HEK293 (cell line): ENCODE measurements at regions not wholly inside any gene's neighbourhood (a gene's known extent, or its start where the extent isn't known, plus 50 kb on each side); places are given as distances from the start of the nearest gene placed in this dataset.

ENCODE experiments used
- CTCF ChIA-PET: fragments of 350-600 bp; formaldehyde crosslinking; extraction: SDS; loops from one replicate; lab custom pipeline; 2021; ENCODE audit warnings: antibody characterized with exemption; lab: Yijun Ruan, JAX
- POLR2A ChIA-PET: fragments of 300-600 bp; formaldehyde crosslinking; extraction: SDS; loops from one replicate; lab custom pipeline; 2020; ENCODE audit warnings: antibody characterized with exemption, inconsistent platforms; lab: Yijun Ruan, JAX
- H3K27ac ChIP-seq: fragments of 200-500 bp; sonication (Bioruptor generic); 2 replicates; pipeline ENCODE4 v1.5.1; 2014; ENCODE audit warnings: low read depth, low read length, control low read depth, inconsistent platforms; ENCODE audit errors: extremely low read depth
- H3K36me3 ChIP-seq, 2 experiments: fragments of 200-500 bp in 1 of 2; sonication (Bioruptor generic) in 1 of 2; 1 replicate in 1 of 2; 2 replicates in 1 of 2; pipeline ENCODE4 v1.5.1; 2014 to 2017; ENCODE audit warnings: inconsistent platforms in 2 of 2, low read length in 2 of 2; ENCODE audit not compliant: control insufficient read depth in 2 of 2, insufficient read depth in 1 of 2
- H3K4me1 ChIP-seq: fragments of 200-500 bp; sonication (Bioruptor generic); 2 replicates; pipeline ENCODE4 v1.5.1; 2014; ENCODE audit warnings: mild to moderate bottlenecking, low read length, inconsistent platforms; ENCODE audit not compliant: control insufficient read depth, insufficient read depth
- H3K4me3 ChIP-seq: 2 replicates; pipeline ENCODE4 v1.5.1; 2011; ENCODE audit warnings: low read depth, mild to moderate bottlenecking, control low read depth, low read length, moderate library complexity
- H3K9me3 ChIP-seq: fragments of 200-500 bp; sonication (Bioruptor generic); 2 replicates; pipeline ENCODE4 v1.5.1; 2014; ENCODE audit warnings: low read depth, low read length, inconsistent platforms; ENCODE audit not compliant: control insufficient read depth, insufficient read depth
- HOXC10 ChIP-seq: sonication (generic); formaldehyde crosslinking; IDR thresholded peaks from 2 replicates; pipeline ENCODE4 v1.8.1; 2023; ENCODE audit warnings: mild to moderate bottlenecking, missing genetic modification reagents
- ZNF155 ChIP-seq: fragments of 450-650 bp; formaldehyde crosslinking; IDR thresholded peaks from 2 replicates; pipeline ENCODE4 v1.5.1; 2016; ENCODE audit warnings: missing biosample characterization, missing genetic modification characterization
- ZNF175 ChIP-seq: fragments of 450-650 bp; formaldehyde crosslinking; IDR thresholded peaks from 2 replicates; pipeline ENCODE4 v1.5.1; 2016; ENCODE audit warnings: missing biosample characterization, missing genetic modification characterization
- ZNF501 ChIP-seq: fragments of 450-650 bp; formaldehyde crosslinking; IDR thresholded peaks from 2 replicates; pipeline ENCODE4 v1.5.1; 2016; ENCODE audit warnings: missing biosample characterization, missing genetic modification characterization
- ZNF514 ChIP-seq: fragments of 450-650 bp; formaldehyde crosslinking; IDR thresholded peaks from 2 replicates; pipeline ENCODE4 v1.5.1; 2016; ENCODE audit warnings: missing biosample characterization, missing genetic modification characterization
- ZNF548 ChIP-seq: fragments of 450-650 bp; formaldehyde crosslinking; IDR thresholded peaks from 2 replicates; pipeline ENCODE4 v1.5.1; 2016; ENCODE audit warnings: missing biosample characterization, missing genetic modification characterization
- ZNF555 ChIP-seq: fragments of 450-650 bp; formaldehyde crosslinking; conservative IDR thresholded peaks from 2 replicates; pipeline ENCODE4 v1.5.1; 2017; ENCODE audit warnings: missing biosample characterization, mild to moderate bottlenecking, missing genetic modification characterization, inconsistent platforms
- ZNF626 ChIP-seq: fragments of 450-650 bp; sonication (Bioruptor Pico); formaldehyde crosslinking; IDR thresholded peaks from 2 replicates; pipeline ENCODE4 v1.5.1; 2018; ENCODE audit warnings: missing biosample characterization, missing genetic modification characterization, inconsistent platforms
- TF ChIP-seq, protein P1 (sequence below): fragments of 450-650 bp; formaldehyde crosslinking; IDR thresholded peaks from 2 replicates; pipeline ENCODE4 v1.5.1; 2016; ENCODE audit warnings: missing biosample characterization, missing genetic modification characterization

DNA sequence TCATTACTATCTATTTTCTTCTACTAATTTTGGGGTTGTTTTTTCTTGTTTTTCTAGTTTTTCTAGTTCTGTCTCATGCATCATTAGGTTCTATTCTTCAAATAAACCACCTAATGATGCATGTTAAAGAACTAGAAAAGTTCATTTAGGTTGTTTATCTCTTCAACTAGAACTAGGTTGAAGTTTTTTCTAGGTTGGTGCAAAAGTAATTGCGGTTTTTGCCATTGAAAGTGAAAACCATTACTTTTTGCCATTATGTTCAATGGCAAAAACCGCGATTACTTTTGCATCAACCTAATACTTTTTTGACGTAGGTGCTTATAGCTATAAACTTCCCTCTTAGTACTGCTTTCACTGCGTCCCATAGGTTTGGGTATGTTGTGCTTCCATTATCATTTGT, 64.4 kb upstream of the SLC7A3 start (continued):
- TF ChIP-seq, protein P1, sequence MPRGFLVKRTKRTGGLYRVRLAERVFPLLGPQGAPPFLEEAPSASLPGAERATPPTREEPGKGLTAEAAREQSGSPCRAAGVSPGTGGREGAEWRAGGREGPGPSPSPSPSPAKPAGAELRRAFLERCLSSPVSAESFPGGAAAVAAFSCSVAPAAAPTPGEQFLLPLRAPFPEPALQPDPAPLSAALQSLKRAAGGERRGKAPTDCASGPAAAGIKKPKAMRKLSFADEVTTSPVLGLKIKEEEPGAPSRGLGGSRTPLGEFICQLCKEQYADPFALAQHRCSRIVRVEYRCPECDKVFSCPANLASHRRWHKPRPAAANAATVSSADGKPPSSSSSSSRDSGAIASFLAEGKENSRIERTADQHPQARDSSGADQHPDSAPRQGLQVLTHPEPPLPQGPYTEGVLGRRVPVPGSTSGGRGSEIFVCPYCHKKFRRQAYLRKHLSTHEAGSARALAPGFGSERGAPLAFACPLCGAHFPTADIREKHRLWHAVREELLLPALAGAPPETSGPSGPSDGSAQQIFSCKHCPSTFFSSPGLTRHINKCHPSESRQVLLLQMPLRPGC (tag by site-specific recombination) = no peak
- TF ChIP-seq ZNF555 (tag by site-specific recombination) (no peak), ZNF155 (tag by site-specific recombination) (no peak), HOXC10 (CRISPR knock-in tag) (no peak), ZNF175 (tag by site-specific recombination) (no peak)

DNA sequence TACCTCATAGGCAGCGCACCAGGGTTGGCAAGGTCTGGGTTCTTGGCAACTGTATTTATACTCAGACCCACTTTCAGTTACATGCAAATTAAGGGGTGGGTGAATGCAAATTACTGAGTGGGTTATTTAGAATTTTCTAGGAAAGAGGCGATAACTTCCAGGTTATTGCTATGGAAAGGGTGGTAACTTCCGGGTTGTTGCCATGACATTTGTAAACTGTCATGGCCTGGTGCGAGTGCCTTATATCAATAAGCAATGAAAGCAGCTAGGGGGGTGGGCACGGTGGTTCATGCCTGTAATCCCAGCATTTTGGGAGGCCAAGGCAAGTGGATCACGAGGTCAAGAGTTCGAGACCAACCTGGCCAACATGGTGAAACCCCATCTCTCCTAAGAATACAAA, 57.5 kb upstream of the SLC7A3 start:
- TF ChIP-seq ZNF514 (tag by site-specific recombination) = no peak
- TF ChIP-seq ZNF626 = no peak
- TF ChIP-seq ZNF548 (tag by site-specific recombination) = no peak
- no peak for TF ChIP-seq ZNF501 (tag by site-specific recombination)
- no peaks in the 10 kb centered on the region for H3K36me3 ChIP-seq
- no peak overlapping the region for H3K4me3 ChIP-seq
- H3K27ac ChIP-seq = no peak overlapping the region
- ChIA-PET CTCF (no interaction called here), POLR2A (no interaction called here)
- H3K9me3 ChIP-seq = peaks cover 1% of the 10 kb centered on the region; the same call in 1 of the 2 replicates
- no peaks in the 10 kb centered on the region for H3K4me1 ChIP-seq
